H9 (cell line): ENCODE measurements at regions not wholly inside any gene's neighbourhood (a gene's known extent, or its start where the extent isn't known, plus 50 kb on each side); places are given as distances from the start of the nearest gene placed in this dataset.

Experiments used
- DNase-seq: peaks from one replicate; pipeline ENCODE4 v3.0.0-alpha.2; 2017
- H2AFZ ChIP-seq: one replicate; pipeline ENCODE4 v1.6.1; 2013; ENCODE audit warnings: mild to moderate bottlenecking, low read length, control low read depth, moderate library complexity
- H2AK5ac ChIP-seq: 2 replicates; pipeline ENCODE4 v1.6.1; 2013; ENCODE audit warnings: low read length, control low read depth, mixed read lengths; ENCODE audit not compliant: insufficient read length
- H2BK120ac ChIP-seq: one replicate; pipeline ENCODE4 v1.6.1; 2013; ENCODE audit warnings: low read depth, mild to moderate bottlenecking, low read length, control low read depth, inconsistent platforms; ENCODE audit not compliant: poor library complexity, severe bottlenecking
- H2BK12ac ChIP-seq: 2 replicates; pipeline ENCODE4 v1.6.1; 2013; ENCODE audit warnings: low read length, control low read depth, mixed read lengths, low read depth; ENCODE audit not compliant: insufficient read length
- H2BK15ac ChIP-seq: 2 replicates; pipeline ENCODE4 v1.6.1; 2013; ENCODE audit warnings: low read depth, low read length, control low read depth
- H2BK20ac ChIP-seq: one replicate; pipeline ENCODE4 v1.6.1; 2013; ENCODE audit warnings: low read depth, mild to moderate bottlenecking, low read length, control low read depth, inconsistent platforms; ENCODE audit not compliant: poor library complexity, severe bottlenecking
- H2BK5ac ChIP-seq: 2 replicates; pipeline ENCODE4 v1.6.1; 2013; ENCODE audit warnings: low read length, control low read depth, mixed read lengths; ENCODE audit not compliant: insufficient read length
- H3K14ac ChIP-seq: 2 replicates; pipeline ENCODE4 v1.6.1; 2013; ENCODE audit warnings: low read length, control low read depth; ENCODE audit not compliant: insufficient read depth
- H3K18ac ChIP-seq: 2 replicates; pipeline ENCODE4 v1.6.1; 2013; ENCODE audit warnings: low read depth, mild to moderate bottlenecking, mixed read lengths, low read length, control low read depth; ENCODE audit not compliant: insufficient read length
- H3K23ac ChIP-seq: 2 replicates; pipeline ENCODE4 v1.6.1; 2013; ENCODE audit warnings: low read length, control low read depth, mixed read lengths, low read depth; ENCODE audit not compliant: insufficient read length
- H3K23me2 ChIP-seq: 2 replicates; pipeline ENCODE4 v1.6.1; 2013; ENCODE audit warnings: low read depth, mild to moderate bottlenecking, mixed read lengths, low read length, control low read depth; ENCODE audit not compliant: insufficient read length, poor library complexity, severe bottlenecking
- H3K27ac ChIP-seq: 2 replicates; pipeline ENCODE4 v1.5.1; 2013; ENCODE audit warnings: low read length, control low read depth, mixed read lengths, low read depth; ENCODE audit not compliant: insufficient read length
- H3K27me3 ChIP-seq: 2 replicates; pipeline ENCODE4 v1.6.1; 2013; ENCODE audit warnings: low read length, control low read depth, inconsistent platforms; ENCODE audit not compliant: insufficient read depth
- H3K4ac ChIP-seq: 2 replicates; pipeline ENCODE4 v1.6.1; 2013; ENCODE audit warnings: low read depth, mild to moderate bottlenecking, control low read depth, inconsistent platforms, low read length, moderate library complexity
- H3K4me1 ChIP-seq: 2 replicates; pipeline ENCODE4 v1.6.1; 2013; ENCODE audit warnings: low read length, control low read depth, inconsistent platforms; ENCODE audit not compliant: insufficient read depth
- H3K4me2 ChIP-seq: 2 replicates; pipeline ENCODE4 v1.6.1; 2013; ENCODE audit warnings: low read length, control low read depth, mixed read lengths; ENCODE audit not compliant: insufficient read length, insufficient read depth
- H3K56ac ChIP-seq: 2 replicates; pipeline ENCODE4 v1.6.1; 2013; ENCODE audit warnings: low read depth, mild to moderate bottlenecking, mixed read lengths, low read length, control low read depth; ENCODE audit not compliant: insufficient read length
- H3K79me1 ChIP-seq: 2 replicates; pipeline ENCODE4 v1.6.1; 2013; ENCODE audit warnings: low read depth, mild to moderate bottlenecking, moderate library complexity, low read length, control low read depth, inconsistent platforms; ENCODE audit not compliant: insufficient read depth, poor library complexity, severe bottlenecking
- H3K79me2 ChIP-seq: 2 replicates; pipeline ENCODE4 v1.6.1; 2013; ENCODE audit warnings: low read length, control low read depth, inconsistent platforms; ENCODE audit not compliant: insufficient read depth
- H3K9ac ChIP-seq: 2 replicates; pipeline ENCODE4 v1.6.1; 2013; ENCODE audit warnings: low read length, control low read depth, mixed read lengths; ENCODE audit not compliant: insufficient read length; ENCODE audit errors: extremely low read depth
- H3K9me3 ChIP-seq: one replicate; pipeline ENCODE4 v1.6.1; 2013; ENCODE audit warnings: low read depth, low read length, inconsistent platforms; ENCODE audit not compliant: control insufficient read depth
- H3T11ph ChIP-seq: one replicate; pipeline ENCODE4 v1.6.1; 2013; ENCODE audit warnings: mild to moderate bottlenecking, low read length, control low read depth, inconsistent platforms
- H4K20me1 ChIP-seq: one replicate; pipeline ENCODE4 v1.6.1; 2013; ENCODE audit not compliant: control insufficient read depth, insufficient read length, insufficient read depth
- H4K5ac ChIP-seq: 2 replicates; pipeline ENCODE4 v1.6.1; 2013; ENCODE audit warnings: low read depth, mild to moderate bottlenecking, mixed read lengths, low read length, control low read depth; ENCODE audit not compliant: insufficient read length
- H4K8ac ChIP-seq: replicated peaks from 2 replicates; pipeline ENCODE4 v1.6.1; 2013; ENCODE audit warnings: low read length, control low read depth, mixed read lengths, low read depth; ENCODE audit not compliant: insufficient read length
- H4K91ac ChIP-seq: 2 replicates; pipeline ENCODE4 v1.6.1; 2013; ENCODE audit warnings: low read depth, mild to moderate bottlenecking, moderate library complexity, mixed read lengths, low read length, control low read depth; ENCODE audit not compliant: insufficient read length
- H3K27ac Mint-ChIP-seq, 3 experiments: 2 replicates in 2 of 3; 3 replicates in 1 of 3; pipeline ENCODE4 v1.8.0; 2020 to 2021; ENCODE audit warnings: mixed read lengths in 3 of 3, mild to moderate bottlenecking in 1 of 3, moderate library complexity in 1 of 3
- H3K27me3 Mint-ChIP-seq: 2 replicates; pipeline ENCODE4 v1.8.0; 2021; ENCODE audit warnings: low read depth, mild to moderate bottlenecking, moderate library complexity, mixed read lengths
- H3K36me3 Mint-ChIP-seq, 3 experiments: 2 replicates in 2 of 3; 3 replicates in 1 of 3; pipeline ENCODE4 v1.8.0; 2020 to 2021; ENCODE audit warnings: low read depth in 3 of 3, mixed read lengths in 3 of 3; ENCODE audit not compliant: insufficient read depth in 1 of 3
- H3K4me1 Mint-ChIP-seq, 2 experiments: 2 replicates each; pipeline ENCODE4 v1.8.0; 2020; ENCODE audit warnings: mixed read lengths in 2 of 2
- H3K4me3 Mint-ChIP-seq, 2 experiments: 2 replicates in 1 of 2; 3 replicates in 1 of 2; pipeline ENCODE4 v1.8.0; 2020 to 2021; ENCODE audit warnings: mild to moderate bottlenecking in 2 of 2, mixed read lengths in 2 of 2, moderate library complexity in 1 of 2
- H3K9me3 Mint-ChIP-seq, 2 experiments: 2 replicates in 1 of 2; 3 replicates in 1 of 2; pipeline ENCODE4 v1.8.0; 2020; ENCODE audit warnings: mild to moderate bottlenecking in 2 of 2, mixed read lengths in 2 of 2, moderate library complexity in 1 of 2
- WGBS: extraction: QIAGEN DNeasy Blood & Tissue Kit; methylation state at CpG from one replicate; pipeline ENCODE4 v1.1.7; 2013; ENCODE audit warnings: missing lambda C conversion rate, low lambda C conversion rate, mixed read lengths; ENCODE audit not compliant: insufficient read length; ENCODE audit errors: extremely low coverage; 5-methylcytosine and 5-hydroxymethylcytosine counted together
- TF ChIP-seq, protein P1 (sequence below): fragments of 200-600 bp; sonication (generic); conservative IDR thresholded peaks from 3 replicates; pipeline ENCODE4 v1.8.0; 2021; ENCODE audit warnings: antibody characterized with exemption, mild to moderate bottlenecking

DNA sequence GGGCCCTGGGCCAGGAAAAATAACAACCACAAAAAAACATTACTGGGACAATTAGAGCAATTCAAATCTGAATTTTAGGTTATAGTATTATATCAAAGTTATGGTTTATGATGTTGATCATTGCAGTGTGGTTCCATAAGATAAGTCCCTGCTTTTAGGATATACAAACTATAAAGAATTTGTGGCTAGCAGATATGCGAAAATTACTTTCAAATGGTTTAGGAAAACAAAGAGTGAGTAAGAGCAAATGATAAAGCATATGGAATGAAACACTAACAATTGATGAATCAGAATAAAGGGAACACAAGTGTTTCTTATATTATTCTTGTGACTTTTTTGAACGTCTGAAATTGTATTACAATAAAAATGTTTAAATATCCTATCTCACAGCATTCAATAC lies 64.4 kb upstream of the HECTD2 start:
- H3K27me3 ChIP-seq, result no peaks in the 10 kb centered on the region
- Mint-ChIP-seq H3K4me3 (no peak overlapping the region), H3K27me3 (peaks cover 2% of the 10 kb centered on the region), H3K27ac (no peak overlapping the region), H3K9me3 (peaks cover 0 to 4% of the 10 kb centered on the region in 2 experiments; a peak in 2 of 5 replicates), H3K4me1 (no peaks in the 10 kb centered on the region), H3K36me3 (0 out of 7 replicates have a peak, but pooled peaks cover 0 to 4% (median 0%) of the 10 kb centered on the region in 3 experiments)
- H2AFZ ChIP-seq, result no peak overlapping the region
- H2BK12ac ChIP-seq, result no peak overlapping the region
- H4K20me1 ChIP-seq, result no peaks in the 10 kb centered on the region
- TF ChIP-seq, protein P1, sequence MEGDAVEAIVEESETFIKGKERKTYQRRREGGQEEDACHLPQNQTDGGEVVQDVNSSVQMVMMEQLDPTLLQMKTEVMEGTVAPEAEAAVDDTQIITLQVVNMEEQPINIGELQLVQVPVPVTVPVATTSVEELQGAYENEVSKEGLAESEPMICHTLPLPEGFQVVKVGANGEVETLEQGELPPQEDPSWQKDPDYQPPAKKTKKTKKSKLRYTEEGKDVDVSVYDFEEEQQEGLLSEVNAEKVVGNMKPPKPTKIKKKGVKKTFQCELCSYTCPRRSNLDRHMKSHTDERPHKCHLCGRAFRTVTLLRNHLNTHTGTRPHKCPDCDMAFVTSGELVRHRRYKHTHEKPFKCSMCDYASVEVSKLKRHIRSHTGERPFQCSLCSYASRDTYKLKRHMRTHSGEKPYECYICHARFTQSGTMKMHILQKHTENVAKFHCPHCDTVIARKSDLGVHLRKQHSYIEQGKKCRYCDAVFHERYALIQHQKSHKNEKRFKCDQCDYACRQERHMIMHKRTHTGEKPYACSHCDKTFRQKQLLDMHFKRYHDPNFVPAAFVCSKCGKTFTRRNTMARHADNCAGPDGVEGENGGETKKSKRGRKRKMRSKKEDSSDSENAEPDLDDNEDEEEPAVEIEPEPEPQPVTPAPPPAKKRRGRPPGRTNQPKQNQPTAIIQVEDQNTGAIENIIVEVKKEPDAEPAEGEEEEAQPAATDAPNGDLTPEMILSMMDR, result no peak
- H3K56ac ChIP-seq, result no peak overlapping the region
- DNase-seq, result no peak
- H3K4me1 ChIP-seq, result no peaks in the 10 kb centered on the region
- H3K23me2 ChIP-seq, result no peaks in the 10 kb centered on the region
- H2BK15ac ChIP-seq, result no peak overlapping the region
- H2BK20ac ChIP-seq, result no peak overlapping the region
- WGBS, result no CpG with 5 or more reads among the region's 2 CpGs
- no peaks in the 10 kb centered on the region for H3K79me2 ChIP-seq
- H2BK120ac ChIP-seq, result no peak overlapping the region
- H3K4me2 ChIP-seq, result no peak overlapping the region
- H3K79me1 ChIP-seq, result no peaks in the 10 kb centered on the region
- no peak overlapping the region for H3K23ac ChIP-seq
- H4K91ac ChIP-seq, result no peak overlapping the region
- H2BK5ac ChIP-seq, result no peak overlapping the region
- no peak overlapping the region for H3K18ac ChIP-seq
- no peak overlapping the region for H3T11ph ChIP-seq
- H3K9ac ChIP-seq, result no peak overlapping the region
- H2AK5ac ChIP-seq, result no peak overlapping the region
- H4K5ac ChIP-seq, result no peak overlapping the region
- no peak overlapping the region for H3K4ac ChIP-seq
- H3K14ac ChIP-seq, result no peak overlapping the region
- no peaks in the 10 kb centered on the region for H3K9me3 ChIP-seq
- no peak overlapping the region for H3K27ac ChIP-seq
- H4K8ac ChIP-seq, result no peak overlapping the region
